ENCODE measurements at regions not wholly inside any gene's neighbourhood (a gene's known extent, or its start where the extent isn't known, plus 50 kb on each side); places are given as distances from the start of the nearest gene placed in this dataset.

- Histone ChIP-seq H3K27ac (no peak overlapping the region), H3K9ac (no peak overlapping the region), H3K9me3 (ENCODE audit: low read depth) (no peaks in the 10 kb centered on the region), H3K36me3 (no peaks in the 10 kb centered on the region), H4K20me1 (ENCODE audit: low read depth) (no peaks in the 10 kb centered on the region), H2AFZ (replicated peaks) (no peak overlapping the region), H3K4me3 (no peak overlapping the region), H3K27me3 (no peaks in the 10 kb centered on the region), H3K4me2 (no peak overlapping the region), H3K79me2 (ENCODE audit: low read depth) (no peaks in the 10 kb centered on the region), H3F3A (ENCODE audit: low read depth) (no peaks in the 10 kb centered on the region), H3K4me1 (peaks cover 6% of the 10 kb centered on the region)
- Mint-ChIP-seq H3K27ac (no peak overlapping the region), H3K9me3 (peaks cover 3% of the 10 kb centered on the region), H3K36me3 (no peaks in the 10 kb centered on the region), H3K4me1 (peaks cover 9% of the 10 kb centered on the region), H3K27me3 (ENCODE audit: insufficient read depth, low read depth) (no peaks in the 10 kb centered on the region), H3K4me3 (no peak overlapping the region)
- no peak for DNase-seq (ENCODE audit: low spot score)
- TF ChIP-seq CTCF (IDR thresholded peaks at IDR 0.05) (no peak), EZH2 (IDR thresholded peaks at IDR 0.05) (no peak), EZH2phosphoT487 (IDR thresholded peaks at IDR 0.05) (no peak)
Observed at GRCh38 chr18:68323921-68324320, 391.0 kb downstream of the TMX3 start.

- Histone ChIP-seq H3K4me3 (no peak overlapping the region), H3K9ac (no peak overlapping the region), H3K9me3 (ENCODE audit: low read depth) (no peaks in the 10 kb centered on the region), H3K36me3 (no peaks in the 10 kb centered on the region), H3K4me2 (no peak overlapping the region), H3F3A (ENCODE audit: low read depth) (no peaks in the 10 kb centered on the region), H3K27me3 (no peaks in the 10 kb centered on the region), H3K27ac (no peak overlapping the region), H2AFZ (replicated peaks) (no peak overlapping the region), H4K20me1 (ENCODE audit: low read depth) (no peaks in the 10 kb centered on the region), H3K4me1 (no peaks in the 10 kb centered on the region), H3K79me2 (ENCODE audit: low read depth) (no peaks in the 10 kb centered on the region)
- DNase-seq (ENCODE audit: low spot score): no peak
- Mint-ChIP-seq H3K36me3 (no peaks in the 10 kb centered on the region), H3K4me1 (peaks cover 5% of the 10 kb centered on the region), H3K4me3 (no peak overlapping the region), H3K9me3 (no peaks in the 10 kb centered on the region), H3K27ac (peak overlapping the region; percentile 34), H3K27me3 (ENCODE audit: insufficient read depth, low read depth) (no peaks in the 10 kb centered on the region)
- TF ChIP-seq CTCF (IDR thresholded peaks at IDR 0.05) (no peak), EZH2 (IDR thresholded peaks at IDR 0.05) (no peak), EZH2phosphoT487 (IDR thresholded peaks at IDR 0.05) (no peak)
Observed at GRCh38 chr18:68316636-68317035, 398.3 kb downstream of the TMX3 start.

GRCh38 chr18:68314403-68314802 lies 400.5 kb downstream of the TMX3 start:
- Mint-ChIP-seq H3K27ac (no peak overlapping the region), H3K36me3 (no peaks in the 10 kb centered on the region), H3K9me3 (no peaks in the 10 kb centered on the region), H3K4me3 (no peak overlapping the region), H3K27me3 (ENCODE audit: insufficient read depth, low read depth) (no peaks in the 10 kb centered on the region), H3K4me1 (peaks cover 5% of the 10 kb centered on the region)
- H3K4me2 ChIP-seq: no peak overlapping the region
- H3K27ac ChIP-seq: no peak overlapping the region
- H2AFZ ChIP-seq (replicated peaks): no peak overlapping the region
- H3K9me3 ChIP-seq (ENCODE audit: low read depth): no peaks in the 10 kb centered on the region
- no peak overlapping the region for H3K4me3 ChIP-seq
- no peaks in the 10 kb centered on the region for H3K27me3 ChIP-seq
- no peak overlapping the region for H3K9ac ChIP-seq
- no peaks in the 10 kb centered on the region for H3F3A ChIP-seq (ENCODE audit: low read depth)
- H3K4me1 ChIP-seq: no peaks in the 10 kb centered on the region
- TF ChIP-seq EZH2 (IDR thresholded peaks at IDR 0.05): no peak
- TF ChIP-seq CTCF (IDR thresholded peaks at IDR 0.05): no peak
- no peak for TF ChIP-seq EZH2phosphoT487 (IDR thresholded peaks at IDR 0.05)
- no peak for DNase-seq (ENCODE audit: low spot score)
- H3K79me2 ChIP-seq (ENCODE audit: low read depth): no peaks in the 10 kb centered on the region
- no peaks in the 10 kb centered on the region for H4K20me1 ChIP-seq (ENCODE audit: low read depth)
- no peaks in the 10 kb centered on the region for H3K36me3 ChIP-seq
